HG03135 (cell line): ENCODE measurements at regions not wholly inside any gene's neighbourhood (a gene's known extent, or its start where the extent isn't known, plus 50 kb on each side); places are given as distances from the start of the nearest gene placed in this dataset.

Experiments used
- ATAC-seq: cut with Tn5 transposase; IDR thresholded peaks from one replicate; pipeline ENCODE4 v1.9.1; 2021; ENCODE audit warnings: mild to moderate bottlenecking, moderate library complexity; ENCODE audit not compliant: unreplicated experiment

DNA sequence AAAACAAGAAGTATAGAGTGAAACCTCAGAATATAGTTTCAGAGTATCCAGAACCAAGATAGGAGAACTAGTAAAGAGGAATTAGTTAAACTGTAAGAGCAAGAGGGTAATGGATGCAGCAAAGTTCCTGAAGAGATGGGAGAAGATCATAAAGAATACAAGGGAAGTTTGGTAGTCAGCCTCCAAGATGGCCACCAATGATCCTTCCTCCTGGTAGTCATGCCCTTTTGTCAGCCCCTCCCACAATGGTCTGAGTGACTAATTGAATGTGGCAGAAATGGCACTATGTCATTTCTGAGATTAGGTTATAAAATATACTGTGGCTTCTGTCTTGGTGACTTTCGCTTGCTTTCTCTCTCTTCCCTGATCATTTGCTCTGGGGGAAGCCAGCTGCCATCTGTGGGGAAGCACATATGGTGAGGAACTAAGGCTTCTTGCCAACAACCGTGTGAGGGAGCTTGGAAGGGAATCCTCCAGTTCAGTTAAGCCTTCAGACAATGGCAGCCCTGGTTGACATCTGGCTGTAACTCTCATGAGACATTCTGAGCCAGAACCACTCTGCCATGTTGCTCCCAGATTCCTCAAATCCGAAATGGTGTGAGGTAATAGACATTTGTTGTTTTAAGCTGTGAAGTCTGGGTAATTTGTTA, 55.3 kb upstream of the AMN1 start:
- ATAC-seq: no peak

DNA sequence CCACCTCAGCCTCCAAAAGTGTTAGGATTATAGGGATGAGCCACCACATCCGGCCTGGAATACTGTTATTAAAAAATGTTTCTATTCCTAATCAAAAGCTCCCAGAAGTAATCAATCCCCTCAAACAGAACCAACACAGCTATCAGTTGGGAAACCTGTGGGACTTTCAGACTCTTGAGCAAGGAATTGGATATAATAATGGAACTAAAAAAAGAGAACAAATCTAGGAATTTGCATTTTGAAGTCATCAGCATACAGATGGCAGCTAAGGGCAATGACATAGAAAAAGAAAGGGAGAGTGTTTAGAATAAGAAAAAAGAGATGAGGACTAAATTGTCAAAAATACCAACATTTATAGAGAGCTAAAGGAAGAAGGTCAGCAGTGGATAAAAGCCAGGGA, 54.7 kb upstream of the AMN1 start:
- no peak for ATAC-seq

DNA sequence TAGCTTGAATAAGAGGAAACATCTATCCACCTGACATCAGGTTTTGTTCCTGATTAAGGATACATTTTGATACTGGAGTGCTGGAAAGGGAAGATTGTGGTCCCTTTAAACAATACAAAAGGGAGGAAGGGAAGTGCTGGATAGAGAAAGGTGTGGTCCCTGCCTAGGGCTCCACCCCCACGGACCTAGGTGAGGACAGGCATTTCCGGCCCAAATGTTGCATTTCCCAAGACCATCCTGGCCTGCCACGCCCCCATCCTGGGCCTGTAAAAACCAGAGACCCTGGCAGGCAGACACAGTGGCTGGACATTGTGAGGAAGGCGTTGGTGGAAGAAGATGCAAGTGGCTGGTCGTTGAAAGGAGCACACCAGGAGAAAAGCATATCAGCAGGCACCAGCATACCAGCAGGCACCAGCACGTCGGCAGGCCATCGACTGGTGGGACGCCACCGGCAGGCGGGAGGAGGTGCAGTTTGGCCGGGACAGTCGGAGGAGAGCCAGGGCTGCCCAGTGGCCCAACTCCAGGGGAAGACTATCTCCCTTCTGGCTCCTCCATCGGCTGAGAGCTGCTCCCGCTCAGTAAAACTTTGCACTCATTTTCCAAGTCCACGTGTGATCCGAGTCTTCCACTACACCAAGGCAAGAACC, 53.2 kb upstream of the AMN1 start:
- ATAC-seq: no peak

DNA sequence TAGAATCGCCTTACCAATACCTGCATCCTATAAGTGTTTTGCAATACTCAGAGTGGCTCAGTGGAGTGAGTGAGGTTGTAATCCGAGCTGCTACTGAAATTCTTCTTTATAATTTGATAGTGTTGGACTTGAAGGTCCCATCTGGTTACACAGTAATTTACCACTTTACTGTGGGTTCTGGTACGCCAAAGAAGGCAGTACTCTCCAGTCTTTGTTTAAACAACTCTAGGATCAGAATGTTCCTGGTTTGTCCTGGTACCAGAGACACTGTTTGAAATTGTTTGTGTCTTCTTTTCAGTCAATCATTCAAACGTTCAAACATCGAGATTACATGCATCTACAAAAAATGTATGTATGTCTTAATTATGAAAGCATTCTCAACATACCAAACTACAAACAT, 51.3 kb upstream of the AMN1 start:
- no peak for ATAC-seq

DNA sequence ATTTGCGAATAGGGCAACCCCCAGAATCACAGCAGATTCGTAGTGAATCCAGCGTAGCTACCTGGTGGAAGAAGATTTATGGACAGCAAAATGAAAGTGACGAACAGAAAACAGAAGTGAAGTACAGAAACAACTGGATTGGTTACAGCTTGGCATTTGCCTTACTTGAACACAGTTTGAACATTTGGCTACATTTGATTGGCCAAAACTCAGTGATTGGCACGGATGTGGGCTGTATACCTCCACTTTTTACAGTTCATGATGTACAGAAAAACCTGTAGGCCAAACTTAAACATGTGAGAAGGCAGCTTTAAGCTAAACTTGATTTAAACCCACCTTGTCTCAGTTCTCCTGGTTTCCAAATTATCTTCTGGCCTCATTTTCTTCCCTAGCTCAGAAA, 49.9 kb upstream of the AMN1 start:
- ATAC-seq: no peak
